ENCODE measurements at regions not wholly inside any gene's neighbourhood (a gene's known extent, or its start where the extent isn't known, plus 50 kb on each side); places are given as distances from the start of the nearest gene placed in this dataset.

DNA sequence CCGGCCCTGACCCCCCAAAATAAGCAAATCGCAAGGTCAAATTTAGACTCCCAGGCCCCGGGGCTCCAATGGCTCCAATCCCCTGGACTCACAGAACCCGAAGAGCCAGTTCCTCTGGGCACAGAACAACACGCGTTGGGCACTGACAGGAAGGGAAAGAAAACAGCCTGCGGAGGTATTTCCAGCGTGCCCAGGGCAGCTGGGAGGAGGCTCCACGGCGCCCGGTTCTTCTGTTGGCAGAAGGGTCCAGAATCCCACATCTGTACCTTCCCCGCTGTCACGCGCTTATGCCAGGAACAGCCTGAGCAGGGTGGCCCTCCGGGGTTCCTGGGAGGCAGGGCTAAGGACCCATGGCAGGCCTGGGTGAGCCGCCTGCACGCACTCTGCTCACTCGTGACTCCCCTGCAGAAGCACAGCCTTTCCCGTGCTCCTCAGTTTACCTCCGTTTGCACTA, 85.5 kb downstream of the RIPK4 start:
- Histone ChIP-seq H3K4me3 (no peak overlapping the region), H3K9me3 (no peaks in the 10 kb centered on the region), H3K4me1 (peaks cover 77% of the 10 kb centered on the region), H3K27ac (peak overlapping the region; percentile 68 to 100 (median 98)), H3K36me3 (replicated peaks in 1 of 2; ENCODE audit: insufficient read depth in 1 of 2, low read depth in 2 of 2) (no peaks in the 10 kb centered on the region), H3K27me3 (no peaks in the 10 kb centered on the region)
- intact Hi-C loops (cut with DNase I), result no loop called here
- TF ChIP-seq, protein P1, sequence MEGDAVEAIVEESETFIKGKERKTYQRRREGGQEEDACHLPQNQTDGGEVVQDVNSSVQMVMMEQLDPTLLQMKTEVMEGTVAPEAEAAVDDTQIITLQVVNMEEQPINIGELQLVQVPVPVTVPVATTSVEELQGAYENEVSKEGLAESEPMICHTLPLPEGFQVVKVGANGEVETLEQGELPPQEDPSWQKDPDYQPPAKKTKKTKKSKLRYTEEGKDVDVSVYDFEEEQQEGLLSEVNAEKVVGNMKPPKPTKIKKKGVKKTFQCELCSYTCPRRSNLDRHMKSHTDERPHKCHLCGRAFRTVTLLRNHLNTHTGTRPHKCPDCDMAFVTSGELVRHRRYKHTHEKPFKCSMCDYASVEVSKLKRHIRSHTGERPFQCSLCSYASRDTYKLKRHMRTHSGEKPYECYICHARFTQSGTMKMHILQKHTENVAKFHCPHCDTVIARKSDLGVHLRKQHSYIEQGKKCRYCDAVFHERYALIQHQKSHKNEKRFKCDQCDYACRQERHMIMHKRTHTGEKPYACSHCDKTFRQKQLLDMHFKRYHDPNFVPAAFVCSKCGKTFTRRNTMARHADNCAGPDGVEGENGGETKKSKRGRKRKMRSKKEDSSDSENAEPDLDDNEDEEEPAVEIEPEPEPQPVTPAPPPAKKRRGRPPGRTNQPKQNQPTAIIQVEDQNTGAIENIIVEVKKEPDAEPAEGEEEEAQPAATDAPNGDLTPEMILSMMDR (IDR thresholded peaks at IDR 0.05), result no peak
- TF ChIP-seq POLR2A (IDR thresholded peaks at IDR 0.05), result peak in 1 of 3 donors; percentile 21
- DNase-seq (peak; percentile 48 to 81 (median 72)), ATAC-seq (no peak)
- 55 to 57% methylated on average over 8 to 20 of the region's 20 CpGs for WGBS, 2 donors

DNA sequence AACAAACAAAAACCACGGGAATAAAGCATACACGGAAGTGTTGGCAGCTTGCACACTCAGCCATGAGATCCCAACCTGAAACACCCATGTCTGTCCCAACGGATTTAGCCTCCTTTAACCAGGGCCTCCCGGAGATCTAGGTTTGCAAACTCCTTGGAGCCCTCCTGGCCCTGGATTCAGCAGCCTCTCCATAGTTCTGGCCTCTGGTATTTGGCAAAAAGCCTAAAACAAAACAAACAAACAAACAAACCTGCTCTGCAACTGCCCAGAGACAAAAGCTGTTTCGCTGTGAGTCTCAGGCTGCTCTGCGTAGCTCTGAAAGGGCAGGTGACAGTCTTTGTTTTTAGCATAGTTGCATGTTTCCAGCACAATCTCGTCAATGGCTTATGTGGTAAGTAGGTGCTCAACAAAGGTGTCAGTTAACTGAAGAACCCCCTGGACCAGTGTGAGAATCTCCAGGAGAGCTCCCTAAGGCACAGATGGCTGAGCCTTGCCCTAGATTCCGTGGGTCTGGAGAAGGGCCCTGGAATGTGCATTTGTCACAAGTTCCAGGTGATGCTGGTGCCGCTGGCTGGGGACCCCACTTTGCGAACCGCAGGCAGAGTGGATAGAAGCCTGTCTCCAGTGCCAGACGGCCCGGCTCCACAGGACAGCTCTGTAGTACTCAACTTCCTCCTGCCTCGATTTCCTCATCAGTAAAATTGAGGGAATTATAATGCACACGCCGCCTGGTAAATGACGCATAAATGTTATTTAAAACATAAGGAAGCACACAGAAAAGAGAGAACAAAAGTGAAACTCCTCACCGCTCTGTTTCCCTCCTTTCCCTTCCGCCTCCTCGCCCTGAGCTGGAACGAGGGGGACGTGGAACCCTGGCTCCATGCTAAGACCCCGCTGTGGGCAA, 86.2 kb downstream of the RIPK4 start:
- 57 to 69% methylated on average over 23 of the region's 23 CpGs for WGBS, 2 donors
- TF ChIP-seq, protein P1 (IDR thresholded peaks at IDR 0.05), result no peak
- TF ChIP-seq POLR2A (IDR thresholded peaks at IDR 0.05), result no peak
- ATAC-seq, result no peak
- Histone ChIP-seq H3K4me1 (peaks cover 71% of the 10 kb centered on the region), H3K36me3 (replicated peaks in 1 of 2; ENCODE audit: insufficient read depth in 1 of 2, low read depth in 2 of 2) (no peaks in the 10 kb centered on the region), H3K27ac (peak overlapping the region; percentile 68 to 100 (median 98)), H3K9me3 (no peaks in the 10 kb centered on the region), H3K27me3 (no peaks in the 10 kb centered on the region), H3K4me3 (no peak overlapping the region)
- intact Hi-C loops (cut with DNase I), result no loop called here
- DNase-seq, result peak in 2 of 4 donors; percentile 8 to 27

DNA sequence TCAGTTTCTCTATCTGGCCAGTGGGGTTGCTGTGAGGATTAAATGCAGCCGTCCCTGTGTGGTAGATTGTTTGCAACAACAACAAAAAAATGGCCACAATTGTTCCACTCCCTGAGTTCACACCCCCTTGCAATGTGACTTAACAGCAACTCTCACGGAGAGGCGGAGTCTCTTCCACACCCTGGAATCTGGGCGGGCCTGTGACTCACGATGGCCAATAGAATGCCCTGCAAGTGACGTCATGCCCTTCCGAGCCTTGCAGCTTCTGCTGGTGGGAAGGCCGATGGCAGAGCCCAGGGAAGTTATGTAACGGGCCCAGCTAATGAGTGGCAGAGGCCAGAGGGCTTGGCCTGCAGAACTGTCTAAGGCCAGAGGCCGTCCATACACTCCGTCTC, 87.9 kb downstream of the RIPK4 start:
- peaks cover 59% of the 10 kb centered on the region for H3K4me1 ChIP-seq
- ATAC-seq (peak; percentile 91), DNase-seq (peak; percentile 98 to 100 (median 99))
- peak overlapping the region; percentile 96 to 100 (median 100) for H3K27ac ChIP-seq
- H3K27me3 ChIP-seq, result no peaks in the 10 kb centered on the region
- H3K36me3 ChIP-seq (replicated peaks in 1 of 2; ENCODE audit: insufficient read depth in 1 of 2, low read depth in 2 of 2), result no peaks in the 10 kb centered on the region
- TF ChIP-seq POLR2A (IDR thresholded peaks at IDR 0.05), result peak in 1 of 3 donors; percentile 32
- TF ChIP-seq, protein P1 (IDR thresholded peaks at IDR 0.05), result no peak
- no peaks in the 10 kb centered on the region for H3K9me3 ChIP-seq
- H3K4me3 ChIP-seq, result no peak overlapping the region
- intact Hi-C loops (cut with DNase I), result no loop called here
- 1 to 10% methylated on average over 11 of the region's 11 CpGs for WGBS, 2 donors

DNA sequence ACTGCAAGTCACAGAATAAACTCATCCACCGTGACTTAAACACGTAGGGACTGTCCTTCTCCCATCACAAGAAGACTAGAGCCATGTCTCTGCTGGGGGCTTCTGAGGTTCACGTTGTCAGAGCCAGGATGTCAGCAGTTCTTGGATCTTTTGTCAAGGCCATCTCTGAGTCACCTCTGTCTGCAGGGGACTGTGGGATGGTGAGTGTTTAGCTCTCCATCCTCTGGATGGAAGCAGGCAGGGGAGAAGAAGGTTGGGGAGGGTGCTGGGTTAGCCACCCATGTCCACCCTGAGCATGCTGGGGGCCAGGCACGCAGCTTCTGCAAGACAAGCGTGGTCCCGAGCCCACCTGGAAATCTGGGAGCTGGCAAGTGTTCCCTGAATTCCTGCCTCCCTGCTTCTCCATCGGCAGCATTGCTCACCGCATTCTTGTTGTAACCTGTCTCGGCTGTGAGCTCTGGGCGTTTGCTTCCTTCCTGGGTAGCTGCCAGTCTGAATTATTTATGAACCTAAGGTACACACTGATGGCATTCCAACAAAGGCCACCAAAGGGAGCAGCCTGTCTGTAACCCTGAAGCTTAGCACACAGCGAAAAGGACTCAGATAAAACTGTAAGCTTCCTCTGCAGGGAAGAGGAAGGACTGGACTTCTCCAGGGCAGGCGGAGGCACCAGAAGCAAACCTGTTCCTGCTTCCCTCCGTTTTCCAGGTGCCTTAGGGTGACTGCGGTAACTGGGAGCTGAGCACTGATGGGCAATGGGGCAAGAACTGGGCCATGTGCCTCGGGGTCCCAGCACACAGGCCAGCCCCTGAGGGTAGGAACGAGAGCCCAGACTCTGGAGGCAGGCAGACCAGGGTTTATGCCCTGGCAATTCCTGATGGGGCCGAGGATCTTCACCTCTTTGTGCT, 88.6 kb downstream of the RIPK4 start:
- peak; percentile 83 to 95 (median 90) for DNase-seq
- Histone ChIP-seq H3K36me3 (replicated peaks in 1 of 2; ENCODE audit: insufficient read depth in 1 of 2, low read depth in 2 of 2) (no peaks in the 10 kb centered on the region), H3K9me3 (no peaks in the 10 kb centered on the region), H3K4me1 (peaks cover 61% of the 10 kb centered on the region), H3K27me3 (no peaks in the 10 kb centered on the region), H3K27ac (peak overlapping the region; percentile 96 to 100 (median 100)), H3K4me3 (no peak overlapping the region)
- peak; percentile 82 for ATAC-seq
- intact Hi-C loops (cut with DNase I), result no loop called here
- TF ChIP-seq POLR2A (IDR thresholded peaks at IDR 0.05), result peak in 2 of 3 donors; percentile 77 to 83
- TF ChIP-seq, protein P1 (IDR thresholded peaks at IDR 0.05), result peak in 4 of 7 experiments; percentile 19 to 40 (median 30)
- 10 to 27% methylated on average over 14 to 17 of the region's 17 CpGs for WGBS, 2 donors
